ENCODE measurements at regions not wholly inside any gene's neighbourhood (a gene's known extent, or its start where the extent isn't known, plus 50 kb on each side); places are given as distances from the start of the nearest gene placed in this dataset.

GRCh38 chr1:88180449-88181108 lies 503.5 kb upstream of the PKN2 start:
- no TSS peak for BruUV-seq (replicated peaks)
- Histone ChIP-seq H2AFZ (ENCODE audit: control insufficient read depth, low read depth, low read length) (no peak overlapping the region), H3K4me3 (no peak overlapping the region), H3K27me3 (replicated peaks in 1 of 2; ENCODE audit: control insufficient read depth in 2 of 2, insufficient read depth in 2 of 2, low read length in 1 of 2) (no peaks in the 10 kb centered on the region; a peak in 1 of 4 replicates), H4K20me1 (ENCODE audit: control insufficient read depth, insufficient read depth) (no peaks in the 10 kb centered on the region), H3K36me3 (ENCODE audit: control insufficient read depth in 2 of 2, insufficient read depth in 2 of 2, low read length in 1 of 2) (no peaks in the 10 kb centered on the region), H3K9ac (ENCODE audit: control insufficient read depth, insufficient read depth, low read length) (no peak overlapping the region), H3K4me2 (ENCODE audit: control insufficient read depth, insufficient read depth) (no peak overlapping the region), H3K4me1 (ENCODE audit: control insufficient read depth, insufficient read depth, low read length) (no peaks in the 10 kb centered on the region), H3K27ac (ENCODE audit: control insufficient read depth, insufficient read depth) (no peak overlapping the region), H3K79me2 (ENCODE audit: control insufficient read depth, insufficient read depth, low read length) (no peaks in the 10 kb centered on the region), H3K9me3 (replicated peaks; ENCODE audit: control insufficient read depth, insufficient read depth, low read length) (no peaks in the 10 kb centered on the region)
- ATAC-seq, result peak; percentile 100
- in situ Hi-C loops (cut with MboI), result loop anchor here (10.0 to 25.0 kb wide), 2 partner anchors 414 to 682 kb away; no protein-coding TSS in a partner anchor
- ChIA-PET SMC1A (ENCODE audit: uncharacterized antibody, unreplicated experiment) (interaction anchor here (0.8 to 2.5 kb wide), 21 partner anchors 11 to 888 kb away, joined by 3 to 13 read pairs (median 5); no protein-coding TSS in a partner anchor), RAD21 (ENCODE audit: unreplicated experiment) (interaction anchor here (0.6 to 2.2 kb wide), 15 partner anchors 13 to 850 kb away, joined by 3 to 12 read pairs (median 4); no protein-coding TSS in a partner anchor), CTCF (interaction anchor here (0.6 to 3.5 kb wide), 51 partner anchors 8 to 958 kb away, joined by 3 to 35 read pairs (median 4); no protein-coding TSS in a partner anchor), POLR2A (no interaction called here)
- WGBS (ENCODE audit: insufficient coverage, insufficient replicate concordance, low lambda C conversion rate, missing lambda C conversion rate), result 10% methylated on average over 8 of the region's 8 CpGs
- DNase-seq (ENCODE audit: low read depth, low spot score), result peak; percentile 35
- no peak for TF ChIP-seq RUNX3 (IDR thresholded peaks at IDR 0.05; ENCODE audit: low read length)
- TF ChIP-seq TAF1 (IDR thresholded peaks at IDR 0.05; ENCODE audit: borderline replicate concordance, low read depth, low read length), result no peak
- peak; percentile 73; the same call in 1 of the 2 replicates for TF ChIP-seq SPI1 (IDR thresholded peaks at IDR 0.05; ENCODE audit: borderline replicate concordance, insufficient read depth, low read depth, low read length)
- TF ChIP-seq BHLHE40 (IDR thresholded peaks at IDR 0.05; ENCODE audit: borderline replicate concordance in 1 of 2, low read depth in 2 of 2, low read length in 1 of 2), result 0 out of 4 replicates have a peak, but pooled peaks of 1 of the 2 experiments have one; percentile 36
- no peak for TF ChIP-seq SREBF2 (IDR thresholded peaks at IDR 0.05; ENCODE audit: low read length)
- no peak for TF ChIP-seq POLR2AphosphoS2 (IDR thresholded peaks at IDR 0.05; ENCODE audit: low read depth, low read length)
- TF ChIP-seq BCLAF1 (IDR thresholded peaks at IDR 0.05), result no peak
- TF ChIP-seq MEF2B (IDR thresholded peaks at IDR 0.05; ENCODE audit: partially characterized antibody, poor library complexity, severe bottlenecking), result no peak
- peak; percentile 86 for TF ChIP-seq SMC3 (IDR thresholded peaks at IDR 0.05; ENCODE audit: borderline replicate concordance, low read length)
- peak; percentile 91 to 96 (median 94) for TF ChIP-seq CTCF (IDR thresholded peaks at IDR 0.05 in 2 of 3, conservative IDR thresholded peaks at IDR 0.05 in 1 of 3; ENCODE audit: control insufficient read depth in 2 of 3, extremely low read depth in 1 of 3, insufficient read depth in 1 of 3, low read depth in 3 of 3, low read length in 3 of 3)
- no peak for TF ChIP-seq ESRRA (IDR thresholded peaks at IDR 0.05; ENCODE audit: low read length)
- TF ChIP-seq MYC (IDR thresholded peaks at IDR 0.05; ENCODE audit: insufficient read depth, insufficient read length, insufficient replicate concordance, low read length, severe bottlenecking), result no peak
- peak; percentile 84 for TF ChIP-seq RAD21 (IDR thresholded peaks at IDR 0.05; ENCODE audit: insufficient read depth, low read depth, low read length)
- 0 out of 2 replicates have a peak, but pooled peaks have one; percentile 62 for TF ChIP-seq WRNIP1 (IDR thresholded peaks at IDR 0.05; ENCODE audit: borderline replicate concordance, low read depth, low read length)
- no peak for TF ChIP-seq RB1 (IDR thresholded peaks at IDR 0.05; ENCODE audit: borderline replicate concordance)
- peak; percentile 64 for TF ChIP-seq YY1 (IDR thresholded peaks at IDR 0.05; ENCODE audit: low read depth, low read length)
- TF ChIP-seq KDM1A (IDR thresholded peaks at IDR 0.05; ENCODE audit: borderline replicate concordance), result no peak
- intact Hi-C loops (cut with micrococcal nuclease; ENCODE audit: unreplicated experiment), result loop anchor here (1.0 to 10.0 kb wide), 4 partner anchors 123 to 886 kb away; no protein-coding TSS in a partner anchor
- peak; percentile 98 for FAIRE-seq

Data from GM12878 (cell line).